Thyroid gland (tissue), 4 donors: ENCODE measurements at regions not wholly inside any gene's neighbourhood (a gene's known extent, or its start where the extent isn't known, plus 50 kb on each side); places are given as distances from the start of the nearest gene placed in this dataset.

Experiments used
- DNase-seq, 2 donors: peaks; one replicate each; pipeline ENCODE4 v3.0.0-alpha.2; 2019
- H3K27ac ChIP-seq, 3 donors: fragments of 200-600 bp; sonication (generic); 1 replicate in 2 of 3; 2 replicates in 1 of 3; pipeline ENCODE4 v1.5.1; 2016 to 2019; ENCODE audit warnings: mild to moderate bottlenecking in 1 of 3, moderate library complexity in 1 of 3
- H3K27me3 ChIP-seq: fragments of 200-600 bp; sonication (generic); one replicate; pipeline ENCODE4 v1.5.1; 2019
- H3K36me3 ChIP-seq, 2 donors: fragments of 200-600 bp; sonication (generic); one replicate each; pipeline ENCODE4 v1.5.1; 2016 to 2019
- H3K4me1 ChIP-seq, 2 donors: fragments of 200-600 bp; sonication (generic); one replicate each; pipeline ENCODE4 v1.5.1; 2017 to 2019
- H3K4me3 ChIP-seq, 3 donors: fragments of 200-600 bp; sonication (generic); replicated peaks in 1 of 3; 1 replicate in 2 of 3; 2 replicates in 1 of 3; pipeline ENCODE4 v1.5.1; 2016; ENCODE audit warnings: mild to moderate bottlenecking in 1 of 3
- H3K9me3 ChIP-seq: fragments of 200-600 bp; sonication (generic); one replicate; pipeline ENCODE4 v1.5.1; 2017
- CTCF ChIP-seq, 6 experiments: fragments of 200-600 bp in 3 of 6; fragments of 450-650 bp in 3 of 6; sonication (generic) in 3 of 6; IDR thresholded peaks; one replicate each; pipeline ENCODE4 v1.5.1; 2016 to 2019; ENCODE audit warnings: antibody characterized with exemption in 6 of 6, mild to moderate bottlenecking in 2 of 6, inconsistent platforms in 1 of 6, moderate library complexity in 1 of 6
- POLR2A ChIP-seq, 2 donors: fragments of 450-650 bp; IDR thresholded peaks; one replicate each; pipeline ENCODE4 v1.6.1; 2017; ENCODE audit warnings: antibody characterized with exemption in 2 of 2, mild to moderate bottlenecking in 2 of 2, moderate library complexity in 1 of 2
- WGBS, 2 donors: methylation state at CpG; one replicate each; pipeline ENCODE4 v1.1.5; 2017; 5-methylcytosine and 5-hydroxymethylcytosine counted together
- intact Hi-C: fragments of 100-400 bp; cut with DNase I; formaldehyde crosslinking; loops from one replicate; pipeline ENCODE4 v1.15.1; 2023

GRCh38 chr4:23070848-23071570, 378.3 kb downstream of the GBA3 start:
- Histone ChIP-seq H3K36me3 (no peaks in the 10 kb centered on the region), H3K4me3 (no peak overlapping the region), H3K27ac (no peak overlapping the region), H3K27me3 (no peaks in the 10 kb centered on the region), H3K4me1 (no peaks in the 10 kb centered on the region), H3K9me3 (no peaks in the 10 kb centered on the region)
- DNase-seq, result no peak
- WGBS, 2 donors, result 70 to 75% methylated on average over 2 of the region's 2 CpGs
- intact Hi-C loops, result no loop called here
- TF ChIP-seq CTCF (IDR thresholded peaks at IDR 0.05) (no peak), POLR2A (IDR thresholded peaks at IDR 0.05) (no peak)

- 83 to 87% methylated on average over 3 of the region's 3 CpGs for WGBS, 2 donors
- no peak for DNase-seq
- Histone ChIP-seq H3K27ac (no peak overlapping the region), H3K9me3 (no peaks in the 10 kb centered on the region), H3K36me3 (no peaks in the 10 kb centered on the region), H3K27me3 (no peaks in the 10 kb centered on the region), H3K4me3 (no peak overlapping the region), H3K4me1 (no peaks in the 10 kb centered on the region)
- no peak for TF ChIP-seq CTCF (IDR thresholded peaks at IDR 0.05)
- no peak for TF ChIP-seq POLR2A (IDR thresholded peaks at IDR 0.05)
- intact Hi-C loops, result no loop called here
Measured at GRCh38 chr4:23068756-23069155, 376.0 kb downstream of the GBA3 start.

- Histone ChIP-seq H3K27me3 (no peaks in the 10 kb centered on the region), H3K27ac (no peak overlapping the region), H3K36me3 (no peaks in the 10 kb centered on the region), H3K4me3 (no peak overlapping the region), H3K9me3 (no peaks in the 10 kb centered on the region), H3K4me1 (no peaks in the 10 kb centered on the region)
- intact Hi-C loops, result no loop called here
- WGBS, 2 donors, result 90 to 91% methylated on average over 5 of the region's 5 CpGs
- TF ChIP-seq CTCF (IDR thresholded peaks at IDR 0.05), result no peak
- no peak for TF ChIP-seq POLR2A (IDR thresholded peaks at IDR 0.05)
- DNase-seq, result no peak
Measured at GRCh38 chr4:23068287-23068686, 375.6 kb downstream of the GBA3 start.

GRCh38 chr4:23062188-23062587, 369.5 kb downstream of the GBA3 start:
- DNase-seq, result no peak
- Histone ChIP-seq H3K4me1 (no peaks in the 10 kb centered on the region), H3K9me3 (no peaks in the 10 kb centered on the region), H3K27me3 (no peaks in the 10 kb centered on the region), H3K4me3 (no peak overlapping the region), H3K36me3 (no peaks in the 10 kb centered on the region), H3K27ac (no peak overlapping the region)
- TF ChIP-seq CTCF (IDR thresholded peaks at IDR 0.05) (no peak), POLR2A (IDR thresholded peaks at IDR 0.05) (no peak)
- intact Hi-C loops, result no loop called here
- 90 to 93% methylated on average over 2 of the region's 2 CpGs for WGBS, 2 donors

- no peaks in the 10 kb centered on the region for H3K36me3 ChIP-seq
- no peaks in the 10 kb centered on the region for H3K9me3 ChIP-seq
- 50 to 60% methylated on average over 3 of the region's 3 CpGs for WGBS, 2 donors
- no peak overlapping the region for H3K4me3 ChIP-seq
- H3K27ac ChIP-seq, result no peak overlapping the region
- intact Hi-C loops, result no loop called here
- no peaks in the 10 kb centered on the region for H3K27me3 ChIP-seq
- H3K4me1 ChIP-seq, result no peaks in the 10 kb centered on the region
- no peak for TF ChIP-seq CTCF (IDR thresholded peaks at IDR 0.05)
- TF ChIP-seq POLR2A (IDR thresholded peaks at IDR 0.05), result no peak
- no peak for DNase-seq
Measured at GRCh38 chr4:23061431-23061830, 368.7 kb downstream of the GBA3 start.
